ENCODE measurements at regions not wholly inside any gene's neighbourhood (a gene's known extent, or its start where the extent isn't known, plus 50 kb on each side); places are given as distances from the start of the nearest gene placed in this dataset.

GRCh38 chr12:74608231-74608775, 70.7 kb downstream of the ATXN7L3B start:
- Histone ChIP-seq H3K27ac (ENCODE audit: low read depth, low read length) (no peak overlapping the region), H3K27me3 (ENCODE audit: control insufficient read depth, insufficient read depth, low read length) (no peaks in the 10 kb centered on the region), H3K4me3 (ENCODE audit: low read depth, low read length) (no peak overlapping the region), H3K9me3 (ENCODE audit: control insufficient read depth, insufficient read depth, low read length) (no peaks in the 10 kb centered on the region)
- TF ChIP-seq, protein P1, sequence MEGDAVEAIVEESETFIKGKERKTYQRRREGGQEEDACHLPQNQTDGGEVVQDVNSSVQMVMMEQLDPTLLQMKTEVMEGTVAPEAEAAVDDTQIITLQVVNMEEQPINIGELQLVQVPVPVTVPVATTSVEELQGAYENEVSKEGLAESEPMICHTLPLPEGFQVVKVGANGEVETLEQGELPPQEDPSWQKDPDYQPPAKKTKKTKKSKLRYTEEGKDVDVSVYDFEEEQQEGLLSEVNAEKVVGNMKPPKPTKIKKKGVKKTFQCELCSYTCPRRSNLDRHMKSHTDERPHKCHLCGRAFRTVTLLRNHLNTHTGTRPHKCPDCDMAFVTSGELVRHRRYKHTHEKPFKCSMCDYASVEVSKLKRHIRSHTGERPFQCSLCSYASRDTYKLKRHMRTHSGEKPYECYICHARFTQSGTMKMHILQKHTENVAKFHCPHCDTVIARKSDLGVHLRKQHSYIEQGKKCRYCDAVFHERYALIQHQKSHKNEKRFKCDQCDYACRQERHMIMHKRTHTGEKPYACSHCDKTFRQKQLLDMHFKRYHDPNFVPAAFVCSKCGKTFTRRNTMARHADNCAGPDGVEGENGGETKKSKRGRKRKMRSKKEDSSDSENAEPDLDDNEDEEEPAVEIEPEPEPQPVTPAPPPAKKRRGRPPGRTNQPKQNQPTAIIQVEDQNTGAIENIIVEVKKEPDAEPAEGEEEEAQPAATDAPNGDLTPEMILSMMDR (IDR thresholded peaks at IDR 0.05; ENCODE audit: low read depth, low read length) = no peak
- ChIA-PET CTCF (no interaction called here), POLR2A (no interaction called here)
- no peak for DNase-seq (ENCODE audit: low read depth, low spot score)

- Histone ChIP-seq H3K4me3 (ENCODE audit: low read depth, low read length) (no peak overlapping the region), H3K27ac (ENCODE audit: low read depth, low read length) (no peak overlapping the region), H3K27me3 (ENCODE audit: control insufficient read depth, insufficient read depth, low read length) (no peaks in the 10 kb centered on the region), H3K9me3 (ENCODE audit: control insufficient read depth, insufficient read depth, low read length) (no peaks in the 10 kb centered on the region)
- DNase-seq (ENCODE audit: low read depth, low spot score) = no peak
- TF ChIP-seq, protein P1 (IDR thresholded peaks at IDR 0.05; ENCODE audit: low read depth, low read length) = no peak
- POLR2A ChIA-PET = no interaction called here
- CTCF ChIA-PET = no interaction called here
These were observed 73.1 kb downstream of the ATXN7L3B start for GRCh38 chr12:74610711-74611110.

DNA sequence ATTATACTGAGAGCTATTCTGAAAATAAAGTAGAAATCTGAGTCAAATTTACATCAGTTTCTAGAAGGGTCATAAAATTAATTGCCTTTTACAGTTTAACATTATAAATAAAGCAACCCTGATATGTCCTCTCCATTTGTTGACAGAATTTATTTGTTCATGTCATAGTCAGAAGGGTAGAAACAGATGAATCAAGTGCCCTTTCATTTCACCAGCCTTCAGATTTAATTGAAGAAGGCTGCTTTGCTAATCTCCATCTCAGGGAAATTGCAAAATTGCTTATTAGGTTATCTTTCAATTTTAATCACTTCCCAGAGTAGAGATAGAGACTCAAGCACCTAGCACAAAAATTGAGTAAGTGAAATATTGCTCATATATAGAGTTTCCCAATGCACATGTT, 76.8 kb downstream of the ATXN7L3B start:
- no peaks in the 10 kb centered on the region for H3K27me3 ChIP-seq (ENCODE audit: control insufficient read depth, insufficient read depth, low read length)
- DNase-seq (ENCODE audit: low read depth, low spot score) = no peak
- H3K27ac ChIP-seq (ENCODE audit: low read depth, low read length) = no peak overlapping the region
- no peaks in the 10 kb centered on the region for H3K9me3 ChIP-seq (ENCODE audit: control insufficient read depth, insufficient read depth, low read length)
- no peak overlapping the region for H3K4me3 ChIP-seq (ENCODE audit: low read depth, low read length)
- TF ChIP-seq, protein P1 (IDR thresholded peaks at IDR 0.05; ENCODE audit: low read depth, low read length) = no peak
- CTCF ChIA-PET = no interaction called here
- POLR2A ChIA-PET = no interaction called here

GRCh38 chr12:74619084-74619483, 81.4 kb downstream of the ATXN7L3B start:
- Histone ChIP-seq H3K4me3 (ENCODE audit: low read depth, low read length) (no peak overlapping the region), H3K27ac (ENCODE audit: low read depth, low read length) (no peak overlapping the region), H3K27me3 (ENCODE audit: control insufficient read depth, insufficient read depth, low read length) (no peaks in the 10 kb centered on the region), H3K9me3 (ENCODE audit: control insufficient read depth, insufficient read depth, low read length) (no peaks in the 10 kb centered on the region)
- ChIA-PET POLR2A (no interaction called here), CTCF (no interaction called here)
- TF ChIP-seq, protein P1 (IDR thresholded peaks at IDR 0.05; ENCODE audit: low read depth, low read length) = no peak
- no peak for DNase-seq (ENCODE audit: low read depth, low spot score)

GRCh38 chr12:74619884-74620283, 82.2 kb downstream of the ATXN7L3B start:
- no peaks in the 10 kb centered on the region for H3K27me3 ChIP-seq (ENCODE audit: control insufficient read depth, insufficient read depth, low read length)
- H3K27ac ChIP-seq (ENCODE audit: low read depth, low read length) = no peak overlapping the region
- H3K9me3 ChIP-seq (ENCODE audit: control insufficient read depth, insufficient read depth, low read length) = no peaks in the 10 kb centered on the region
- POLR2A ChIA-PET = no interaction called here
- no peak overlapping the region for H3K4me3 ChIP-seq (ENCODE audit: low read depth, low read length)
- TF ChIP-seq, protein P1 (IDR thresholded peaks at IDR 0.05; ENCODE audit: low read depth, low read length) = no peak
- no peak for DNase-seq (ENCODE audit: low read depth, low spot score)
- CTCF ChIA-PET = no interaction called here
